HG02943 (cell line): ENCODE measurements at regions not wholly inside any gene's neighbourhood (a gene's known extent, or its start where the extent isn't known, plus 50 kb on each side); places are given as distances from the start of the nearest gene placed in this dataset.

Experiments used
- ATAC-seq: cut with Tn5 transposase; IDR thresholded peaks from one replicate; pipeline ENCODE4 v1.9.1; 2021; ENCODE audit warnings: mild to moderate bottlenecking, low read depth, moderate library complexity; ENCODE audit not compliant: unreplicated experiment

GRCh38 chr5:2282034-2282690 lies 399.4 kb upstream of the IRX4 start:
- no peak for ATAC-seq

DNA sequence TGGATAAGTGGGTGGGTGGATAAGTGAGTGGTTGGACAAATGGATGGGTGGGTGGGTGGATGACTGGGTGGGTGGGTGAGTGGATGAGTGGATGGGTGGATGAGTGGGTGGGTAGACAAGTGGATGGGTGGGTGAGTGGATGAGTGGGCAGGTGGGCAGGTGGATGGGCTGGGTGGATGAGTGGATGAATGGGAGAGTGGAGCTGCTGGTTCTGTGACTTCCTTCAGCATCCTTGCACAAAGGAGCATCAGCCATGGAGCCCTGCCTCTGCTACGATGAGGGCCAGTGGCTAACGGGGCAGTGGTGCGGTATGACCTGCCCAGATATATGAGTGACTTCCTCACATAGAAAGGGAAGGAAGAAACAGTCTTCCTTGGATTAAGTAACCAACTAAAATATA lies 398.7 kb upstream of the IRX4 start:
- ATAC-seq: no peak

DNA sequence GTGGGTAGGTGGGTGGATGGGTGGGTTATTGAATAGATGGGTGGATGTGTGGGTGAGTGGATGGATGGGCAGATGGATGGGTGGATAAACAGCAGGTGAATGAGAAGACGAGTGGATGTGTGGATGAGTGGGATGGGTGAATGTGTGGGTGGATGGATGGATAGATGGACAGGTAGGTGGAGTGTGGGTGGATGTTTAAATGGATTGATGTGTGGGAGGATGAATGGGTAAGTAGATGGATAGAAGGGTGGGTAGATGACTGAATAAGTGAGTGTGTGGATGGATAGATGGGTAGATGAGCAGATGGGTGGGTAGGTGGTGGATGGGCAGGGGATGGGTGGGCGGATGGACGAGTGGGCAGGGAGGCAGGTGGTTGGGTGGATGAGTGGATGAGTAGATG lies 397.6 kb upstream of the IRX4 start:
- no peak for ATAC-seq

DNA sequence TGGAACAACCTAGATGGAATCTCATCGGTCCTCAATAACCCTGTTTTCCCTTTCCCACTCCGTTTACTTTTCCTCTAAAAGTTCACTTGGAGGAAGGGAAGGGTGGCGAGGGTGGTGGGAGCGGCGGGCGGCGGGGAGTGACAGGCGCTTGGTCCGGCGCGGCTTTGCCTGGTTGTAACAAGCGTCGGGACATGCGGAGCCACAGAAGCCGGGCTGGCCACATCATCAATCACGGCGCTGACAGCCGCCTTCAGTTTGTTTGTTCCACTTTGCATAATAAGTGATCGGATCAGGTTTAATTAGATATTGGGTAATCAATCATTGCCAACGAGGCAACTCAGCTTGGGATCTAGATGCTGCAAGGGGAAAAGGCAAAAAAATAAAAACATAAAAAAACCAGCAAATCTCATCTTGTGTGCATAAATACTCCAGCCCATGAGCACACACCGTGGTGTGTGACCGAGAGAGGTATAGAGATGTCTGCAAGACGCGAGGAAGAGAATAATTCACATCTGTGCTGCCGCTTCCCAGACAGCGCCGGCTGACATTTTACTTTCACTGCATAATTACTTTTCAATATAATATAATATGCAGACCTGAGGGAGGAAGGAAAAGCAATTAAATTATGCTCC lies 396.2 kb upstream of the IRX4 start:
- ATAC-seq: no peak

GRCh38 chr5:2277886-2278285 lies 395.2 kb upstream of the IRX4 start:
- ATAC-seq: no peak

GRCh38 chr5:2276101-2276500 lies 393.4 kb upstream of the IRX4 start:
- ATAC-seq: no peak

- ATAC-seq: no peak
Observed at GRCh38 chr5:2272755-2273154, 390.0 kb upstream of the IRX4 start.

GRCh38 chr5:2272039-2272438 lies 389.3 kb upstream of the IRX4 start:
- no peak for ATAC-seq

- no peak for ATAC-seq
Observed at GRCh38 chr5:2271316-2271715, 388.6 kb upstream of the IRX4 start.

GRCh38 chr5:2270467-2270866 lies 387.7 kb upstream of the IRX4 start:
- ATAC-seq: no peak

GRCh38 chr5:2269656-2270055 lies 386.9 kb upstream of the IRX4 start:
- ATAC-seq: no peak

DNA sequence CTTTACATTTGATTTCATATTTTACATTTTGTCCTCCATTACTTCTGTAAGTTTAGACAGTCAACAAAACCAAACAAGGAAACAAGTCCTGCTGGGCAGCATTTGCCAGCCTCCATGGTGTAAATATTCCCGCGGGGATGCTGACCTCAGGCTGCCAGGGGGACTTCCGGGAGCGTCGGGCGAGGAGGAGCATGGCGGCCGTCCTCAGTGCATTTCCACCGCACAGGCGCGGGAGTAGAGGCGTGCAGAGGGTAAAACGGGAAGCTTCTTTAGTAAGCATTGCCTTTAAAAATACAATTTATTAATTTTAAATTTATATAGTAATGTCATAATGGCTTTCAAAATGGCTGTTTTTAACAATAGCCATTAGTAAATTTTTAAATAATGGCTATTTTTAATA lies 385.3 kb upstream of the IRX4 start:
- no peak for ATAC-seq

- no peak for ATAC-seq
Observed at GRCh38 chr5:2266641-2267240, 384.0 kb upstream of the IRX4 start.

GRCh38 chr5:2265341-2265740 lies 382.6 kb upstream of the IRX4 start:
- ATAC-seq: no peak

- ATAC-seq: no peak
Observed at GRCh38 chr5:2263763-2264162, 381.0 kb upstream of the IRX4 start.

GRCh38 chr5:2262620-2263019 lies 379.9 kb upstream of the IRX4 start:
- ATAC-seq: no peak

DNA sequence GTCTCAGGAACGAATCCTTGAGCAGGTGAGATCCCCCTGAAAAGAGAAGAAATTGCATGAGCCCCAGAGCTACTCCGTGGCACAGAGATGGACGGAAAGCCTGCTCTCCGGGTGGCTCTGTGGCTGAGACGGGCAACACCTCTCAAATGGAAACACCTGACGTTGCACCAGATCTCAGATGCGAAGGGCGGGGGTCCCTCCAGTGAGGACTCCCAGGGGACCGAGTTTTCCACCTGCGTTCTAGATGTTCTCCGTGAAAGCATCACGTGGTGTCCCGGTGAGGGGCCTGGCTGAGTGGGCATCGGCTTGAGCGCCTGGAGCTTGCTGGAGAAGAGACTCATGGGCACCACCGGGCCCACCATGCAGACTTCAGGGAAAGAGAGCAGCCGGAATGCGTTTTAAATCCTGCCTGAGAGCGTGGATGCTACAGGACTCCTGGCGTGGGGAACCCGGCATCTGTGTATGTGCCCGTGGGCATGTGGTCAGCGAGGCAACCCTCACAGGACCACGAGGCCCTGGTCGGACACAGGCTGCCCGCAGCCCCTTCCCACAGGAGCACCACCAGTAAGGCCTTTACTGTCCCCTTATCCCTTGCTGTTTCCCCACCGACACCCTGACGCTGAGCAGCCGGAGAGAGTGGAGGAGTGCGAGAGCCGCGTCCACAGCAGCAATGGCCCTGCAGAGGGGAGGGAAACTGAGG lies 378.4 kb upstream of the IRX4 start:
- no peak for ATAC-seq

DNA sequence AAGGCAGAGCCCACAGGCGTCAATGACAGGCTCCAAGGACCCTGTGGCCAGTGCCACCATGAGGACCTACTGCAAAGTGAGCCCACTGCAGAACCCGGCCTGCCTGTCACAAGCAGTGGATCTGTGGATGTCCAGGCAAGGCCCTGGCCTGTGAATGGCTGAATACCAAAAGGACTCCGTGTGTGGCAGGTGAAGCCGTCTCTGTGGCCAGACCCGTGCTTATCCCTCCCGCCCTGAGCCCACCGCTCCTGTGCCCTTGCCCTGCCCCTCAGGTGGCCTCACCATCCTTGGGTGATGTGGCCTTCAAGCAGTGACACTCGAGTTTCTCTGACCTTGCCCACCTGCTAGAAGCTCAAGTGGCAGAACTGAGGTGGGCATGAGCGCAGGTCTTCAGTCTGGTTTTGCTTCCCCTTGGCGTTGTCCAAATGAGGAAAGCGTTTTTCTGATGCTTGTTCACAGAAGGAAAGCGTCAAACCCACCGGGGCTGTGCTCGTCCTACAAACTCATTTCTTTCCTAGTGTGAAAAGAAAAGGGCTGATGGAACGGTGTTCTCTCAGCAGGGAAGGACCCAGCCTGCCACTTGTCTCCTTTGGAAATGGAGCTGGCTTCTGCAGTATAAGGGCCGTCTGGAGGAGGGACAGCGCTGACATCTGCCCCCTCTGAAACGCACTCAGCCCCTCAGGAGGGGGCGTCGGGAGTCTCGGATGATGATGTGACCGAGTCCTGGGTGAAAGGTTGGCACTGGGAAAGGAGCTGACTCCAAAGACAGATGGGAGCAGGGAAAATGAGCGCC lies 377.7 kb upstream of the IRX4 start:
- no peak for ATAC-seq

DNA sequence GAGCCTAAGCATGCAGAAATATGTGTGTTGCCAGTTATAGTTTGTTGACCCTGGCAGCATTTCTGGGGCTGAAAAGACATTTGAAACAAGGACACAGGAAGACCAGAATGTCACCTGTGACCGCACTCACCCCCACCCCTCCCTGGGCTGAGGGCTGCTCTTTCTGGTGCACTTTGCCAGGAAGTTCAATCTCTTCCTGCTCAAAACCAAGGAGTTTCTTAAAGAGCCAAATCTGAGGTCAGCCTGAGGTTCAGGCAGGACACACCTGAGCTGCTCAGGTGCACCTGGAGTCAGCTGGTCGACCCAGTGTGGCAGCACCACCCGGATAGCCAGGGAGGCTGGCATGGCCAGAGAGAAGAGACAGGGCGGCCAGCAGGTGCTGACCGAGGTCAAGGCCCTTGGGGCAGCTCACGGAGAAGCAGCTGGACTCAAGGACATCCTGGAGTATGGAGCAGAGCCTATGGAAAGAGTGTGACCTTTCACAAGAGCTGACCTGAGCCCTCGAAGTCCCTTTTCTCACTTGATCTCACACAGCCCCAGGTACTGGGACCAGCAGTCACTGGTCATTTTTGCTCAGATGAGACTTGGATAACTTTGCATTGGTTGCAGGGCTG lies 376.9 kb upstream of the IRX4 start:
- ATAC-seq: no peak

DNA sequence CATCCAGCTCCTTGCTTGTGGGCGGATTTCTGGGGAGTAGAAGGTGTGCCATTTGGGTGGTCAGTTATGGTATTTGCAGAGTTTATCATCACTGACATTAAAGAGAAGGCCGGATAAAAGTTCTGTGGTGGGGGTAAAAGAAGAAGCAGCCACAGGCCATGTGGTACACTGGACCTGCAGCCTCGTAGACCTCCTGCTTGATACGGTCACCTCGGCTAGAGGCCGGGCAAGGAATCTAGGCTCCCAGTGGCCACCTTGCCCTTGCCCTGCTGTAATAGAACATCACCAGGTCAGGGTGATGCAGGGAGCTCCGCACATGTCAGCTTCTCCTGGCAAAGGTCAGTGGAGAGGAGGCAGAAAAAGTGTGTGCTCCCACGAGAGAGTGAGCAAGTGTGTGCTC lies 376.1 kb upstream of the IRX4 start:
- no peak for ATAC-seq
